Activated CD4-positive, alpha-beta T cell treated with anti-CD3 and anti-CD28 coated beads, Interleukin-2, Interleukin-6, amounts not matched to agents 100 ng/mL and 50 ng/mL, durations not matched to agents 16 hours and 8 hours (primary cell): ENCODE measurements at regions not wholly inside any gene's neighbourhood (a gene's known extent, or its start where the extent isn't known, plus 50 kb on each side); places are given as distances from the start of the nearest gene placed in this dataset.
"Not testable (repeated sequence)": the region's sequence is repeated elsewhere in the genome, so short reads cannot be mapped to it uniquely, and the experiment has no call there.

Experiments used
- DNase-seq: peaks from one replicate; pipeline ENCODE4 v3.0.0-alpha.2; 2020

GRCh38 chr3:105285653-105286241 is 81.0 kb upstream of the ALCAM start:
- no peak for DNase-seq

- DNase-seq, result no peak
Observed at GRCh38 chr3:105293441-105293840, 73.3 kb upstream of the ALCAM start.

GRCh38 chr3:105296182-105296822 is 70.4 kb upstream of the ALCAM start:
- DNase-seq, result not testable (repeated sequence)

- DNase-seq, result no peak
Observed at GRCh38 chr3:105304487-105304886, 62.2 kb upstream of the ALCAM start.

- DNase-seq, result no peak
Observed at GRCh38 chr3:105315144-105315543, 51.6 kb upstream of the ALCAM start.

GRCh38 chr3:105315815-105316214 is 50.9 kb upstream of the ALCAM start:
- no peak for DNase-seq

GRCh38 chr3:105316331-105316730 is 50.4 kb upstream of the ALCAM start:
- DNase-seq, result no peak
